ENCODE measurements at regions not wholly inside any gene's neighbourhood (a gene's known extent, or its start where the extent isn't known, plus 50 kb on each side); places are given as distances from the start of the nearest gene placed in this dataset.

DNA sequence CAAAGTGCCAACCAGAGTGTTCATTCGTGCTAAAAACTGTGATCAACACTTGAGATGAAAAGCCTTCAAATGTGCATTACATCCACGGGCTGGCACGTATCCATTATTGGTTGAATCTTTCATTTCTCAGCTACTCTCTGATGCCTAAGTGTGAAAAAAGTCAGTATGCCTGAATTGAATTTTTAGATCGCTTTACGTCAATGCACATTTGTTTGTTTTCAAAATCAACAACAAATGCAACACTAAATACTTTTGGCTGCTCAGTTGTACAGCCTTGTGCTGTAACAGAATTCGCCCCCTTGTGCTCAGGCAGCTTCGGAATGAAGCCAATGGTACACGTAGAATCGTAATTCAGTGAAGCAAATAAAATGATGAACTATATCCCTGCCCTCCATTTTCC, 446.5 kb upstream of the NRP1 start:
- TF ChIP-seq, protein P1, sequence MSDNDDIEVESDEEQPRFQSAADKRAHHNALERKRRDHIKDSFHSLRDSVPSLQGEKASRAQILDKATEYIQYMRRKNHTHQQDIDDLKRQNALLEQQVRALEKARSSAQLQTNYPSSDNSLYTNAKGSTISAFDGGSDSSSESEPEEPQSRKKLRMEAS (IDR thresholded peaks at IDR 0.05) = no peak
- no peak for TF ChIP-seq TAF1 (IDR thresholded peaks at IDR 0.05; ENCODE audit: low read depth)
- TF ChIP-seq YY1 (IDR thresholded peaks at IDR 0.05; ENCODE audit: low read depth) = no peak
- TF ChIP-seq TEAD4 (IDR thresholded peaks at IDR 0.05) = no peak
